GM21529 (cell line): ENCODE measurements at regions not wholly inside any gene's neighbourhood (a gene's known extent, or its start where the extent isn't known, plus 50 kb on each side); places are given as distances from the start of the nearest gene placed in this dataset.
"Not testable (repeated sequence)": the region's sequence is repeated elsewhere in the genome, so short reads cannot be mapped to it uniquely, and the experiment has no call there.

ENCODE experiments used
- ATAC-seq: cut with Tn5 transposase; IDR thresholded peaks from one replicate; pipeline ENCODE4 v1.9.1; 2021; ENCODE audit not compliant: unreplicated experiment

GRCh38 chr3:5466065-5466464, 278.6 kb downstream of the EDEM1 start:
- ATAC-seq, result no peak

- no peak for ATAC-seq
These were observed 279.2 kb downstream of the EDEM1 start for GRCh38 chr3:5466717-5467116.

- ATAC-seq, result no peak
These were observed 286.0 kb downstream of the EDEM1 start for GRCh38 chr3:5473471-5473870.

GRCh38 chr3:5476403-5476802, 288.9 kb downstream of the EDEM1 start:
- no peak for ATAC-seq

- peak; percentile 61 for ATAC-seq
These were observed 291.8 kb downstream of the EDEM1 start for GRCh38 chr3:5479229-5479799.

GRCh38 chr3:5480190-5480589, 292.7 kb downstream of the EDEM1 start:
- no peak for ATAC-seq

GRCh38 chr3:5485427-5485826, 297.9 kb downstream of the EDEM1 start:
- ATAC-seq, result no peak

GRCh38 chr3:5488771-5489170, 301.3 kb downstream of the EDEM1 start:
- no peak for ATAC-seq

- peak; percentile 72 for ATAC-seq
These were observed 302.0 kb downstream of the EDEM1 start for GRCh38 chr3:5489536-5489935.

- no peak for ATAC-seq
These were observed 307.5 kb downstream of the EDEM1 start for GRCh38 chr3:5494905-5495519.

- no peak for ATAC-seq
These were observed 310.0 kb downstream of the EDEM1 start for GRCh38 chr3:5497497-5497896.

- peak; percentile 30 for ATAC-seq
These were observed 311.5 kb downstream of the EDEM1 start for GRCh38 chr3:5498981-5499380.

GRCh38 chr3:5499404-5499803, 311.9 kb downstream of the EDEM1 start:
- ATAC-seq, result peak; percentile 87

- ATAC-seq, result no peak
These were observed 315.6 kb downstream of the EDEM1 start for GRCh38 chr3:5503136-5503535.

- no peak for ATAC-seq
These were observed 316.6 kb downstream of the EDEM1 start for GRCh38 chr3:5504135-5504534.

- ATAC-seq, result no peak
These were observed 317.7 kb downstream of the EDEM1 start for GRCh38 chr3:5505163-5505562.

- ATAC-seq, result no peak
These were observed 318.5 kb downstream of the EDEM1 start for GRCh38 chr3:5505997-5506396.

GRCh38 chr3:5508860-5509259, 321.4 kb downstream of the EDEM1 start:
- not testable (repeated sequence) for ATAC-seq

- no peak for ATAC-seq
These were observed 322.8 kb downstream of the EDEM1 start for GRCh38 chr3:5510300-5510699.

GRCh38 chr3:5517921-5518320, 330.4 kb downstream of the EDEM1 start:
- ATAC-seq, result no peak

GRCh38 chr3:5520237-5520636, 332.7 kb downstream of the EDEM1 start:
- no peak for ATAC-seq

- no peak for ATAC-seq
These were observed 335.6 kb downstream of the EDEM1 start for GRCh38 chr3:5523125-5523524.

- ATAC-seq, result no peak
These were observed 343.5 kb downstream of the EDEM1 start for GRCh38 chr3:5531039-5531438.
